ENCODE measurements at regions not wholly inside any gene's neighbourhood (a gene's known extent, or its start where the extent isn't known, plus 50 kb on each side); places are given as distances from the start of the nearest gene placed in this dataset.

DNA sequence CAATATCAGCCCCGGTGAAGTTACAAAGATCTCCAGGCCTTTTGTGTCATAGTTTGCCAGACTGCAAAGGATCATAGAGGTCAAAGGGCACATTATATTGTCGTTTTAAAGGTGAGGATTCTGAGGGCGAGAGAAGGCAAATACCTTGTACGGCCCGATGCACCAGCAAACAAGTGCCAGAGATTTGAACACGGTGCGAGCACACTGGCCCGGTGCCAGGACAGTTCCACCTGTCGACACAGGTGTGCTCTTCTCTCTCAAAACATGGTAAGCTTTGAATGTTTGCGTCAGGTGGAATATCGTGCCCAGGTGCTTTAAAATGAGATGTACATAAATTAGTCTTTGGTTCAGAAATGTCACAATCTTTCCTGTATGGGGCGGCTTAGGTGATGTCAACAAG is 776.1 kb upstream of the ID2 start:
- no peaks in the 10 kb centered on the region for H3K36me3 ChIP-seq (ENCODE audit: control insufficient read depth in 2 of 2, insufficient read depth in 1 of 2, low read length in 2 of 2)
- H3K27ac ChIP-seq (ENCODE audit: extremely low read depth, low read depth, low read length) = no peak overlapping the region
- H3K9me3 ChIP-seq (ENCODE audit: control insufficient read depth, insufficient read depth, low read depth, low read length) = no peaks in the 10 kb centered on the region
- ChIA-PET CTCF (no interaction called here), POLR2A (no interaction called here)
- TF ChIP-seq ZNF19 (tag by site-specific recombination; IDR thresholded peaks at IDR 0.05; ENCODE audit: low read depth) (no peak), YY2 (tag by site-specific recombination; IDR thresholded peaks at IDR 0.05) (no peak), OSR2 (tag by site-specific recombination; IDR thresholded peaks at IDR 0.05) (no peak), SALL2 (tag by site-specific recombination; IDR thresholded peaks at IDR 0.05; ENCODE audit: borderline replicate concordance) (no peak), ZNF133 (tag by site-specific recombination; IDR thresholded peaks at IDR 0.05) (no peak), GLIS1 (tag by site-specific recombination; IDR thresholded peaks at IDR 0.05) (no peak)
- TF ChIP-seq, protein P1, sequence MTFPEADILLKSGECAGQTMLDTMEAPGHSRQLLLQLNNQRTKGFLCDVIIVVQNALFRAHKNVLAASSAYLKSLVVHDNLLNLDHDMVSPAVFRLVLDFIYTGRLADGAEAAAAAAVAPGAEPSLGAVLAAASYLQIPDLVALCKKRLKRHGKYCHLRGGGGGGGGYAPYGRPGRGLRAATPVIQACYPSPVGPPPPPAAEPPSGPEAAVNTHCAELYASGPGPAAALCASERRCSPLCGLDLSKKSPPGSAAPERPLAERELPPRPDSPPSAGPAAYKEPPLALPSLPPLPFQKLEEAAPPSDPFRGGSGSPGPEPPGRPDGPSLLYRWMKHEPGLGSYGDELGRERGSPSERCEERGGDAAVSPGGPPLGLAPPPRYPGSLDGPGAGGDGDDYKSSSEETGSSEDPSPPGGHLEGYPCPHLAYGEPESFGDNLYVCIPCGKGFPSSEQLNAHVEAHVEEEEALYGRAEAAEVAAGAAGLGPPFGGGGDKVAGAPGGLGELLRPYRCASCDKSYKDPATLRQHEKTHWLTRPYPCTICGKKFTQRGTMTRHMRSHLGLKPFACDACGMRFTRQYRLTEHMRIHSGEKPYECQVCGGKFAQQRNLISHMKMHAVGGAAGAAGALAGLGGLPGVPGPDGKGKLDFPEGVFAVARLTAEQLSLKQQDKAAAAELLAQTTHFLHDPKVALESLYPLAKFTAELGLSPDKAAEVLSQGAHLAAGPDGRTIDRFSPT (tag by site-specific recombination; IDR thresholded peaks at IDR 0.05) = no peak
- no peak overlapping the region for H3K4me3 ChIP-seq (ENCODE audit: low read depth, low read length)
- no peaks in the 10 kb centered on the region for H3K4me1 ChIP-seq (ENCODE audit: control insufficient read depth, insufficient read depth, low read length)

DNA sequence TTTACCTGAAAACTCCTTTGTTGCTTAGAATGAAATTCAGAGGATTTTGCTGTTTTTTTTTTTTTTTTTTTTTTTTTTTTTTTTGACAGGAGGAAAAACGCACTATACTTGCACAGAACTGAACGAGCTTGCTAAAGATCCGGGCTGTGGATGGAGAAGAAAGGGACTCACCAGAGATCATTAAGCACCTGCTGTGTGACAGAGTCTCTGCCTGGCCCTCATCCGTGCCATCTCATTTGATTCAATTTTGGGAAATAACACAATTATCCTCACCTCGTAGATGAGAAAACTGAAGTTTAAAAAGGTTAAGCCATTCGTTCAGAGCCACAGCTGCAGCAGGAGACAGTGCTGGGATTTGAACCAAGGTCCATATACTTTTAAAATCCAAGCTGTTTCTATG is 775.4 kb upstream of the ID2 start:
- Histone ChIP-seq H3K4me3 (ENCODE audit: low read depth, low read length) (no peak overlapping the region), H3K4me1 (ENCODE audit: control insufficient read depth, insufficient read depth, low read length) (no peaks in the 10 kb centered on the region), H3K9me3 (ENCODE audit: control insufficient read depth, insufficient read depth, low read depth, low read length) (no peaks in the 10 kb centered on the region), H3K36me3 (ENCODE audit: control insufficient read depth in 2 of 2, insufficient read depth in 1 of 2, low read length in 2 of 2) (no peaks in the 10 kb centered on the region), H3K27ac (ENCODE audit: extremely low read depth, low read depth, low read length) (no peak overlapping the region)
- TF ChIP-seq ZNF292 (tag by site-specific recombination; IDR thresholded peaks at IDR 0.05; ENCODE audit: borderline replicate concordance, low read depth) = no peak
- TF ChIP-seq, protein P2, sequence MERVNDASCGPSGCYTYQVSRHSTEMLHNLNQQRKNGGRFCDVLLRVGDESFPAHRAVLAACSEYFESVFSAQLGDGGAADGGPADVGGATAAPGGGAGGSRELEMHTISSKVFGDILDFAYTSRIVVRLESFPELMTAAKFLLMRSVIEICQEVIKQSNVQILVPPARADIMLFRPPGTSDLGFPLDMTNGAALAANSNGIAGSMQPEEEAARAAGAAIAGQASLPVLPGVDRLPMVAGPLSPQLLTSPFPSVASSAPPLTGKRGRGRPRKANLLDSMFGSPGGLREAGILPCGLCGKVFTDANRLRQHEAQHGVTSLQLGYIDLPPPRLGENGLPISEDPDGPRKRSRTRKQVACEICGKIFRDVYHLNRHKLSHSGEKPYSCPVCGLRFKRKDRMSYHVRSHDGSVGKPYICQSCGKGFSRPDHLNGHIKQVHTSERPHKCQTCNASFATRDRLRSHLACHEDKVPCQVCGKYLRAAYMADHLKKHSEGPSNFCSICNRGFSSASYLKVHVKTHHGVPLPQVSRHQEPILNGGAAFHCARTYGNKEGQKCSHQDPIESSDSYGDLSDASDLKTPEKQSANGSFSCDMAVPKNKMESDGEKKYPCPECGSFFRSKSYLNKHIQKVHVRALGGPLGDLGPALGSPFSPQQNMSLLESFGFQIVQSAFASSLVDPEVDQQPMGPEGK (tag by site-specific recombination; IDR thresholded peaks at IDR 0.05) = no peak
- TF ChIP-seq ZFHX2 (tag by site-specific recombination; conservative IDR thresholded peaks at IDR 0.05) = no peak
- no peak for TF ChIP-seq ZNF211 (tag by site-specific recombination; IDR thresholded peaks at IDR 0.05; ENCODE audit: low read depth)
- TF ChIP-seq ZNF341 (tag by site-specific recombination; IDR thresholded peaks at IDR 0.05; ENCODE audit: low read depth) = no peak
- no peak for TF ChIP-seq ZBTB7A (tag by site-specific recombination; IDR thresholded peaks at IDR 0.05; ENCODE audit: low read depth)
- TF ChIP-seq ZNF664 (tag by site-specific recombination; IDR thresholded peaks at IDR 0.05) = no peak
- TF ChIP-seq GLI4 (tag by site-specific recombination; IDR thresholded peaks at IDR 0.05) = no peak
- no peak for TF ChIP-seq ZNF10 (tag by site-specific recombination; IDR thresholded peaks at IDR 0.05)
- ChIA-PET CTCF (no interaction called here), POLR2A (no interaction called here)

DNA sequence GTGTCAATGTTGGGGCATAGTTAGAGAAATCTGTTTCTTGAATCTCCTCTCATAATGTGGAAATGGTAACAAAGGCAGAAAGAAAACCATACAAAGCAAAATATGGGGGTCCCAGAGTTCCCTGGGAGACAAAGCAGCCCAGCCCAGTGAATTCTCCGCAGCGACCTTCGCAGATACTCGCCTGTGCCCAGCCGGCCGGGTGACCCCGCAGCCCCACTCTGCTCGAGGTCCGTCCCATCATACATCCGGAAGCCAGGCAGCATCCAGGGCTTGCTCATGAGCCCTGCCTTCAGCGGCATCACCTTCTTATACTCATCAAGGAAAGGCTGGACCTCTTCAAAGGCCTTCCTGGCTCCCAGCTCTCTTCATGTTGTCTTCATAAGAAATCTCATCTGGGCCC is 774.8 kb upstream of the ID2 start:
- Histone ChIP-seq H3K9me3 (ENCODE audit: control insufficient read depth, insufficient read depth, low read depth, low read length) (no peaks in the 10 kb centered on the region), H3K4me3 (ENCODE audit: low read depth, low read length) (no peak overlapping the region), H3K4me1 (ENCODE audit: control insufficient read depth, insufficient read depth, low read length) (no peaks in the 10 kb centered on the region), H3K36me3 (ENCODE audit: control insufficient read depth in 2 of 2, insufficient read depth in 1 of 2, low read length in 2 of 2) (no peaks in the 10 kb centered on the region), H3K27ac (ENCODE audit: extremely low read depth, low read depth, low read length) (no peak overlapping the region)
- no peak for TF ChIP-seq ZNF23 (tag by site-specific recombination; IDR thresholded peaks at IDR 0.05; ENCODE audit: borderline replicate concordance)
- no peak for TF ChIP-seq ZNF670 (tag by site-specific recombination; IDR thresholded peaks at IDR 0.05; ENCODE audit: low read depth)
- TF ChIP-seq ZNF624 (tag by site-specific recombination; IDR thresholded peaks at IDR 0.05) = no peak
- TF ChIP-seq, protein P3, sequence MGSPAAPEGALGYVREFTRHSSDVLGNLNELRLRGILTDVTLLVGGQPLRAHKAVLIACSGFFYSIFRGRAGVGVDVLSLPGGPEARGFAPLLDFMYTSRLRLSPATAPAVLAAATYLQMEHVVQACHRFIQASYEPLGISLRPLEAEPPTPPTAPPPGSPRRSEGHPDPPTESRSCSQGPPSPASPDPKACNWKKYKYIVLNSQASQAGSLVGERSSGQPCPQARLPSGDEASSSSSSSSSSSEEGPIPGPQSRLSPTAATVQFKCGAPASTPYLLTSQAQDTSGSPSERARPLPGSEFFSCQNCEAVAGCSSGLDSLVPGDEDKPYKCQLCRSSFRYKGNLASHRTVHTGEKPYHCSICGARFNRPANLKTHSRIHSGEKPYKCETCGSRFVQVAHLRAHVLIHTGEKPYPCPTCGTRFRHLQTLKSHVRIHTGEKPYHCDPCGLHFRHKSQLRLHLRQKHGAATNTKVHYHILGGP (tag by site-specific recombination; IDR thresholded peaks at IDR 0.05) = no peak
- no peak for TF ChIP-seq ZNF843 (tag by site-specific recombination; IDR thresholded peaks at IDR 0.05)
- TF ChIP-seq ZNF335 (tag by site-specific recombination; conservative IDR thresholded peaks at IDR 0.05) = no peak
- TF ChIP-seq, protein P4, sequence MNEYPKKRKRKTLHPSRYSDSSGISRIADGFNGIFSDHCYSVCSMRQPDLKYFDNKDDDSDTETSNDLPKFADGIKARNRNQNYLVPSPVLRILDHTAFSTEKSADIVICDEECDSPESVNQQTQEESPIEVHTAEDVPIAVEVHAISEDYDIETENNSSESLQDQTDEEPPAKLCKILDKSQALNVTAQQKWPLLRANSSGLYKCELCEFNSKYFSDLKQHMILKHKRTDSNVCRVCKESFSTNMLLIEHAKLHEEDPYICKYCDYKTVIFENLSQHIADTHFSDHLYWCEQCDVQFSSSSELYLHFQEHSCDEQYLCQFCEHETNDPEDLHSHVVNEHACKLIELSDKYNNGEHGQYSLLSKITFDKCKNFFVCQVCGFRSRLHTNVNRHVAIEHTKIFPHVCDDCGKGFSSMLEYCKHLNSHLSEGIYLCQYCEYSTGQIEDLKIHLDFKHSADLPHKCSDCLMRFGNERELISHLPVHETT (tag by site-specific recombination; IDR thresholded peaks at IDR 0.05) = no peak
- TF ChIP-seq, protein P5, sequence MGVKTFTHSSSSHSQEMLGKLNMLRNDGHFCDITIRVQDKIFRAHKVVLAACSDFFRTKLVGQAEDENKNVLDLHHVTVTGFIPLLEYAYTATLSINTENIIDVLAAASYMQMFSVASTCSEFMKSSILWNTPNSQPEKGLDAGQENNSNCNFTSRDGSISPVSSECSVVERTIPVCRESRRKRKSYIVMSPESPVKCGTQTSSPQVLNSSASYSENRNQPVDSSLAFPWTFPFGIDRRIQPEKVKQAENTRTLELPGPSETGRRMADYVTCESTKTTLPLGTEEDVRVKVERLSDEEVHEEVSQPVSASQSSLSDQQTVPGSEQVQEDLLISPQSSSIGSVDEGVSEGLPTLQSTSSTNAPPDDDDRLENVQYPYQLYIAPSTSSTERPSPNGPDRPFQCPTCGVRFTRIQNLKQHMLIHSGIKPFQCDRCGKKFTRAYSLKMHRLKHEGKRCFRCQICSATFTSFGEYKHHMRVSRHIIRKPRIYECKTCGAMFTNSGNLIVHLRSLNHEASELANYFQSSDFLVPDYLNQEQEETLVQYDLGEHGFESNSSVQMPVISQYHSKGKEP (tag by site-specific recombination; IDR thresholded peaks at IDR 0.05) = no peak
- TF ChIP-seq ZNF548 (tag by site-specific recombination; IDR thresholded peaks at IDR 0.05) = no peak
- POLR2A ChIA-PET = no interaction called here
- CTCF ChIA-PET = no interaction called here
